Prostate gland (tissue), 2 donors: ENCODE measurements at regions not wholly inside any gene's neighbourhood (a gene's known extent, or its start where the extent isn't known, plus 50 kb on each side); places are given as distances from the start of the nearest gene placed in this dataset.

Source experiments
- POLR2A ChIP-seq: fragments of 450-650 bp; IDR thresholded peaks from one replicate; pipeline ENCODE4 v1.6.1; 2016; ENCODE audit warnings: antibody characterized with exemption, mild to moderate bottlenecking
- POLR2AphosphoS5 ChIP-seq: sonication (generic); formaldehyde crosslinking; IDR thresholded peaks from one replicate; pipeline ENCODE4 v1.6.1; 2017; ENCODE audit warnings: antibody characterized with exemption
- TF ChIP-seq, protein P1 (sequence below), 4 experiments: fragments of 200-600 bp in 2 of 4; fragments of 450-650 bp in 2 of 4; sonication (generic) in 2 of 4; IDR thresholded peaks; 1 replicate in 3 of 4; 2 replicates in 1 of 4; pipeline ENCODE4 v1.5.1; 2016 to 2019; ENCODE audit warnings: antibody characterized with exemption in 4 of 4, mild to moderate bottlenecking in 2 of 4, moderate library complexity in 2 of 4

DNA sequence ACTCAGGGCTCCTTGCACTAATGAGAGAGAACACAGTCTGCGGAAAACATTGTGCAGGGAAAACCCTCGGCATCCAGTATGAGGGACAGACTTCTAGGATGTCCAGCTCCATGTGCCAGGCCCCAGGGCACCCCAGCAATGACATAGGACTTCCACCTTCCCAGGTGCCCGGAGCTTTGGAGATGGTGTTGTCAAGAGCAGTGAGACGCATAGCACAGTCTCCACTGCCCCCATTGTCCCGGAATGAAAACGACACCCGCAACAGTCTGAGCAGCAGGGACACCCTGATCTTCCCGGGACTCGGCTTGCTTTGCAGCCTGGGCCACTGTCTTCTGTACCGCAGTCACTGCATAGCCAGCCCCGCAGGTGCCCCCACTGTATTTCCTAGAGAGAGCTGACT lies 339.2 kb upstream of the ADARB2 start:
- TF ChIP-seq, protein P1, sequence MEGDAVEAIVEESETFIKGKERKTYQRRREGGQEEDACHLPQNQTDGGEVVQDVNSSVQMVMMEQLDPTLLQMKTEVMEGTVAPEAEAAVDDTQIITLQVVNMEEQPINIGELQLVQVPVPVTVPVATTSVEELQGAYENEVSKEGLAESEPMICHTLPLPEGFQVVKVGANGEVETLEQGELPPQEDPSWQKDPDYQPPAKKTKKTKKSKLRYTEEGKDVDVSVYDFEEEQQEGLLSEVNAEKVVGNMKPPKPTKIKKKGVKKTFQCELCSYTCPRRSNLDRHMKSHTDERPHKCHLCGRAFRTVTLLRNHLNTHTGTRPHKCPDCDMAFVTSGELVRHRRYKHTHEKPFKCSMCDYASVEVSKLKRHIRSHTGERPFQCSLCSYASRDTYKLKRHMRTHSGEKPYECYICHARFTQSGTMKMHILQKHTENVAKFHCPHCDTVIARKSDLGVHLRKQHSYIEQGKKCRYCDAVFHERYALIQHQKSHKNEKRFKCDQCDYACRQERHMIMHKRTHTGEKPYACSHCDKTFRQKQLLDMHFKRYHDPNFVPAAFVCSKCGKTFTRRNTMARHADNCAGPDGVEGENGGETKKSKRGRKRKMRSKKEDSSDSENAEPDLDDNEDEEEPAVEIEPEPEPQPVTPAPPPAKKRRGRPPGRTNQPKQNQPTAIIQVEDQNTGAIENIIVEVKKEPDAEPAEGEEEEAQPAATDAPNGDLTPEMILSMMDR (IDR thresholded peaks at IDR 0.05), result no peak
- TF ChIP-seq POLR2A (no peak), POLR2AphosphoS5 (no peak)
